ENCODE measurements at regions not wholly inside any gene's neighbourhood (a gene's known extent, or its start where the extent isn't known, plus 50 kb on each side); places are given as distances from the start of the nearest gene placed in this dataset.

GRCh38 chr1:73181190-73181540, 898.8 kb upstream of the NEGR1 start:
- Histone ChIP-seq H3K27me3 (replicated peaks in 1 of 4; ENCODE audit: control extremely low read depth in 1 of 4, control insufficient read depth in 3 of 4, insufficient read depth in 4 of 4, low read length in 3 of 4) (no peaks in the 10 kb centered on the region), H4K20me1 (ENCODE audit: control insufficient read depth, insufficient read depth, low read length, poor library complexity, severe bottlenecking) (no peaks in the 10 kb centered on the region), H3K27ac (ENCODE audit: low read length in 2 of 2) (no peak overlapping the region), H3K79me2 (ENCODE audit: control insufficient read depth, insufficient read depth, low read length) (no peaks in the 10 kb centered on the region), H3K4me3 (ENCODE audit: control extremely low read depth in 1 of 5, extremely low read depth in 1 of 5, insufficient read depth in 1 of 5, low read depth in 2 of 5, low read length in 4 of 5) (no peak overlapping the region), H3K4me1 (ENCODE audit: control insufficient read depth in 2 of 2, insufficient read depth in 2 of 2, low read length in 2 of 2) (no peaks in the 10 kb centered on the region), H3K36me3 (replicated peaks in 1 of 2; ENCODE audit: control extremely low read depth in 1 of 2, control insufficient read depth in 1 of 2, extremely low read depth in 1 of 2, insufficient read depth in 2 of 2, low read length in 1 of 2) (no peaks in the 10 kb centered on the region), H3K9me3 (ENCODE audit: control extremely low read depth in 1 of 3, control insufficient read depth in 2 of 3, insufficient read depth in 1 of 3, low read length in 2 of 3) (peaks cover 0 to 15% (median 0%) of the 10 kb centered on the region in 3 donors), H3K4me2 (replicated peaks; ENCODE audit: low read depth, low read length, poor library complexity, severe bottlenecking) (no peak overlapping the region), H3K9ac (ENCODE audit: low read length) (no peak overlapping the region), H2AFZ (ENCODE audit: insufficient read depth, low read depth, low read length, poor library complexity, severe bottlenecking) (no peak overlapping the region)
- ATAC-seq (ENCODE audit: low read depth) = no peak
- WGBS (ENCODE audit: insufficient coverage) = 87% methylated on average over 13 of the region's 13 CpGs
- Mint-ChIP-seq H3K4me3 (no peak overlapping the region), H3K4me1 (no peaks in the 10 kb centered on the region), H3K27me3 (no peaks in the 10 kb centered on the region), H3K27ac (no peak overlapping the region), H3K9me3 (ENCODE audit: insufficient read depth) (peaks cover 5% of the 10 kb centered on the region)
- TF ChIP-seq EZH2 (IDR thresholded peaks at IDR 0.05; ENCODE audit: borderline replicate concordance, insufficient read depth, low read depth, low read length, poor library complexity, severe bottlenecking) = no peak
- no peak for TF ChIP-seq CTCF (IDR thresholded peaks at IDR 0.05)
- DNase-seq = no peak
- ChIA-PET CTCF (no interaction called here), POLR2A (no interaction called here)
- intact Hi-C loops (cut with micrococcal nuclease) = no loop called here

GRCh38 chr1:73180397-73181189, 898.3 kb upstream of the NEGR1 start:
- peaks cover 5% of the 10 kb centered on the region for H3K9me3 Mint-ChIP-seq (ENCODE audit: insufficient read depth)
- no peak for DNase-seq
- Histone ChIP-seq H2AFZ (ENCODE audit: insufficient read depth, low read depth, low read length, poor library complexity, severe bottlenecking) (no peak overlapping the region), H3K27me3 (replicated peaks in 1 of 4; ENCODE audit: control extremely low read depth in 1 of 4, control insufficient read depth in 3 of 4, insufficient read depth in 4 of 4, low read length in 3 of 4) (no peaks in the 10 kb centered on the region), H3K36me3 (replicated peaks in 1 of 2; ENCODE audit: control extremely low read depth in 1 of 2, control insufficient read depth in 1 of 2, extremely low read depth in 1 of 2, insufficient read depth in 2 of 2, low read length in 1 of 2) (no peaks in the 10 kb centered on the region), H3K79me2 (ENCODE audit: control insufficient read depth, insufficient read depth, low read length) (no peaks in the 10 kb centered on the region), H3K4me3 (ENCODE audit: control extremely low read depth in 1 of 5, extremely low read depth in 1 of 5, insufficient read depth in 1 of 5, low read depth in 2 of 5, low read length in 4 of 5) (no peak overlapping the region), H4K20me1 (ENCODE audit: control insufficient read depth, insufficient read depth, low read length, poor library complexity, severe bottlenecking) (no peaks in the 10 kb centered on the region), H3K9me3 (ENCODE audit: control extremely low read depth in 1 of 3, control insufficient read depth in 2 of 3, insufficient read depth in 1 of 3, low read length in 2 of 3) (peaks cover 0 to 15% (median 0%) of the 10 kb centered on the region in 3 donors), H3K4me2 (replicated peaks; ENCODE audit: low read depth, low read length, poor library complexity, severe bottlenecking) (no peak overlapping the region), H3K4me1 (ENCODE audit: control insufficient read depth in 2 of 2, insufficient read depth in 2 of 2, low read length in 2 of 2) (no peaks in the 10 kb centered on the region), H3K27ac (ENCODE audit: low read length in 2 of 2) (no peak overlapping the region), H3K9ac (ENCODE audit: low read length) (no peak overlapping the region)
- no peaks in the 10 kb centered on the region for H3K27me3 Mint-ChIP-seq
- TF ChIP-seq EZH2 (IDR thresholded peaks at IDR 0.05; ENCODE audit: borderline replicate concordance, insufficient read depth, low read depth, low read length, poor library complexity, severe bottlenecking) = no peak
- H3K27ac Mint-ChIP-seq = no peak overlapping the region
- ChIA-PET POLR2A (no interaction called here), CTCF (no interaction called here)
- H3K4me3 Mint-ChIP-seq = no peak overlapping the region
- WGBS (ENCODE audit: insufficient coverage) = 85% methylated on average over 9 of the region's 10 CpGs
- no peaks in the 10 kb centered on the region for H3K4me1 Mint-ChIP-seq
- intact Hi-C loops (cut with micrococcal nuclease) = no loop called here
- no peak for ATAC-seq (ENCODE audit: low read depth)

All from B cell (primary cell).